Superior temporal gyrus (tissue), 1 donor: ENCODE measurements at regions not wholly inside any gene's neighbourhood (a gene's known extent, or its start where the extent isn't known, plus 50 kb on each side); places are given as distances from the start of the nearest gene placed in this dataset.

Source experiments
- DNase-seq: peaks from one replicate; pipeline ENCODE4 v3.0.0-alpha.2; 2016; ENCODE audit errors: extremely low spot score

DNA sequence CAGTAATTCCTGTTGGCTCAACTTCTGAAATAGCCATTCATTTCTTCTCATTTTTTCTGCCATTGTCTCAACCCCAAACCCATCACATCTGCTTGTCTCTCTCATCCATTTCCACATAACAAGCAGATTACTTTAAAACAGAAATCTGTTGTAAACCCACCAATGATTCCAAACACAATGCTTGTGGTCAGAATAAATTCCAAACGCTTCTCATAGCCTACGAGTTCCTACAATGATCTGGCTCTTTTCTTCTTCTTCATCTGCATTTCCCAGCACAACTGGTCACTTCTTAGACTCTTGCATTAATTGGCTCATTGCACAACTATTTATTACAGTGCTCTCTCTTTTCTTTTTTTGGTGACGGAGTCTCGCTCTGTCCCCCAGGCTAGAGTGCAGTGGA, 364.1 kb downstream of the GATA3 start:
- DNase-seq: no peak

DNA sequence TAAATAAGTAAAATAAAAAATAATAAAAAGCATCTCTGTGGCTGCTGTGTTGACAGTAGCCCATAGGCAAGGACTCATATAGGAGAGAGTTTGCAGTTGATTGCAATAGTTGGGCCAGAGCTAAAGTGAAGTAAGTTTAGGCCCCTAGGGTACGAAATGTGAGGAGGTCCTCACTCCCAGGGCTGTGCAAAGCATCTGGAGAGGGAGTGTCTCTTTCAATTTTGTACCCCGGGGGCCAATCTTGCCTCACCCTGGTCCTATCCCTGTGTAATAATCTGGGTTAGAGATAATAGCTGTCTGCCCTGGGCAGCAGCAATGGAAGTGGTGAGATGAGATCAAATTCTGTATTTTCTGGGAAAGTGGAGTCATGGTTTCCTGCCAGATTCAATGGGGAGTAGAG, 365.7 kb downstream of the GATA3 start:
- no peak for DNase-seq

DNA sequence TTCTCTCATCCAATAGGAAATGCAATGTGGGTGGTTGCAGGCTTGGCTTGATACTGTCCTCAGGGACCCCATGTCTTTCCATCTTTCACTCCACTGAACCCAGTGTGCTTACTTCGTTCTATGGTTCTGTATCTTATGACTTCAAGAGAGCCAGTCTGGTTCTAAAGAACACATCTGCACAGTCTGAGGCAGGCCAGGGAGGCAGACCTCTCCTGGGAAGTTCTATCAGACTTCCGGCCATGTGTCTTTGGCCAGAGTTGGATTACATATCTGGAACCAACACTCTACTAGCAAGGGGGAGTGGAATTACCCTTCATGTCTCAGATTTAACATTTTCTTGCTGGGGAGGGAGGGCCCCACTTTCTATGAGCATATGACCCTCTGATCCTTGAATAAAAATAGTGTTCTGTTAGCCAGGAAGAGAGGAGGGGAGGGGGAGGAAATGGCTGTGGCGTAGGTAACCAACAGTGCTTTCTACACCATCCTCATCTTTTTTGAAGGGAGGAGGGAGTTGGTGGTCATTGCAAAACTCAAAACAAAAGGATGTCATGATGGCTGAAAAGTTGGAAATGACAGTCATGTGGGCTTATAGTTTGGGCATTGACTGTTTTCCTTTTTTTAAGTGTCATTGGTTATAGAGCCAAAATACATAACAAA, 370.2 kb downstream of the GATA3 start:
- DNase-seq: no peak

DNA sequence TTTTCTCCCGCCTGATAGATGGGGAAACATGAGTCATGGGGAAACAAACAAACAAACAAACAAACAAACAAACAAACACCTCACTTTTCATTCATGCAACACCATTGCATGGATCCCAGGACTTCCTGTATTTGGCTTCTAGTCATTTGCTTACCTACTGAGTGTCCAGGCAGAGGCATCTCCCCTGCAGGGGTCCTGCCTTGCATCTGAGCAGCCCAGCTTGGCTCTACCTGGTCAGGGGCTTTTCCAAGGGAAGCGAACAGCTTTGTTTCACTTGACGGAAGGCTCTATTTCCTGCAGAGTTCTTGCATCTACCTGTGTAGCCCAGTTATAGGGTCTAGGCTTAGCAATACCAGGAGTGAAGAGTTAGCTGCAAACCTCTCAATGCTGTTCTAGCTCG, 374.2 kb downstream of the GATA3 start:
- no peak for DNase-seq

DNA sequence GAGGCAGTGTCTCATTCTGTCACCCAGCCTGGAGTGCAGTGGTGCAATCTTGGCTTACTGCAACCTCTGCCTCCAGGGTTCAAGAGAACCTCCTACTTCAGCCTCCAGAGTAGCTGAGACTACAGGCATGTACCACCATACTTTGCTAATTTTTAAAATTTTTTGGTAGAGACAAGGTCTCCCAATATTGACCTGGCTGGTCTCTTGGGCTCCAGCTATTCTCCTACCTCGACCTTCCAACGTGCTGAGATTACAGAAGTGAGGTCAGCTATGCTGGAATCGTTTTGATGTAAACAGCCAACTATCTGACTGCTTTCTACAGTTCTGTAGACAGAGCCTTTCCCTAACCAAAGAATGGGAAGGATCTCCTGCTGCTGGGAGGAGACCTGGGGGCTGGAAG, 375.8 kb downstream of the GATA3 start:
- DNase-seq: no peak

DNA sequence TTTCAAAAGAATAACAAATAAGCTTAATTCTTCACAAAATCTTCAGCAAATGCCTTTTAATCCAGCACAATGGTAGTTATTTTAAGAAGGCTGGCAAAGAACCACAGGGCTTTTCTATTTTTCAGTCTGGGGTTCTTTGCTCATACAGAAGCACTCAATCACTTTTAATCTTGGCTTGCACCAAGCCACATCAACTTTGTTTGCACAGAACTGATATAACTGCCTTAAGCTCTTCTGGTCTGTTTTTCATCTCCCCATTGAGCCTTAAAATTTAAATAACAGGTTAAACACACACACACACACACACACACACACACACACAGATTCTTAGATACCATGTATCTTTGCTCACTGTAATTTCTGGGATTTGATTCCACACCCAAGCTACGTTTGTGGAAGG, 377.0 kb downstream of the GATA3 start:
- no peak for DNase-seq

DNA sequence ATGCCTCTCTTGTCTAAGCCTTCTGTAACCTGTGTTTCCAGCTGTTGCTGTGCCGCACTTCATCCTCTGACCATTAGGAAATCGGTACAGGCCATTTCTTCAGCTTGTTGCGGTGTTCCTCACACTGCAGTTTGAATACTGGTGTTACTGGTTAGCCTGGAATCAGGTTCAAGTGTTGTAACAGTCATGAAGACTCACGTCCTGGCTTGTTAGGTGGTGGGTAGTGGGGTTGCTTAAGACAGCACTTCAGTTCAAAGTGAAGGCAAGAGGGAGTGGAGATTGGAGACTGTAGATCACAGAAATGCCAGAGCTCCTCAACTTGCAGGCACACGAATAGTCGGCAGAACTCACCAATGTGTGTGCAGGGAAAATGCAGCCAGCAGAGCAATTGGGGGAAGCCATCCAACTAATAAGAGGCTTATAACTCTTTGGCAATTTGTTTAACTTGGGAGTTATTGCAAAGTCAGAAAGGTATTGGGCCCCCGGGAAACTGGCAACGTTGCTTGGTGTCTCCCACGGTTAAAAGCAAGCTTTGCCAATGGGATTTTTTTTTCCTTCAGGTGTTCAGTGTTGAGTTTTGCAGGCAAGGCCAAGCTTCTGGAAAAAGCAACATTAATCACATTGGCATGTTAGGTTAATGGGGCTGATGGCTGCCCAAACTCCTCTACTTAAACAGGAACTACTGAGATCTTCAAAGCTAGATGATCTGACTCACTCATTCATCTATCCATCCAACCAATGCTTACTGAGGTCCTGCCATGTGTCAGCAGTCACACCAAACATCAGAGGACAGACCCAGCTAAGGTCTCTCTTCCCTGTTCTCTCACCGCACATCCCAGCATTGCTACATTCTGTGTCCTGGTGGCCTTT, 380.9 kb downstream of the GATA3 start:
- no peak for DNase-seq

DNA sequence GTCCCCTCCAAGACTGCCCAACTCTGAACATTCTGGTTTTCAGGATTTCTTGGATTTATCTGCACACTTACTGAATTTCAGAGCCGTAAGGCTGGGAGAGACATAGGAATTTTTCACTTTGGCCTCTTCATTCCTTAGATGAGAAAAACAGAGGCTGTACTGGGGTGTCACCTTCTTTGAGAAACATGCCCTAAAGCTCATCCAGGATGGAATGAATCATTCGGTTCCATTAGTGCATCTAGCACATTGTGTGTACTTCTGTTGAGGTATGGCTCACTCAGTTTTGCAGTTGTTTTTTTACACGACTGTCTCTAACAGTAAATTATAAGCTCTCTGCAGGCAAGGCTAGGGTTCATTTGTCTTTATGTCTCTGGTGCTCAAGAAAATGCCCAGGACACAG, 383.4 kb downstream of the GATA3 start:
- no peak for DNase-seq

DNA sequence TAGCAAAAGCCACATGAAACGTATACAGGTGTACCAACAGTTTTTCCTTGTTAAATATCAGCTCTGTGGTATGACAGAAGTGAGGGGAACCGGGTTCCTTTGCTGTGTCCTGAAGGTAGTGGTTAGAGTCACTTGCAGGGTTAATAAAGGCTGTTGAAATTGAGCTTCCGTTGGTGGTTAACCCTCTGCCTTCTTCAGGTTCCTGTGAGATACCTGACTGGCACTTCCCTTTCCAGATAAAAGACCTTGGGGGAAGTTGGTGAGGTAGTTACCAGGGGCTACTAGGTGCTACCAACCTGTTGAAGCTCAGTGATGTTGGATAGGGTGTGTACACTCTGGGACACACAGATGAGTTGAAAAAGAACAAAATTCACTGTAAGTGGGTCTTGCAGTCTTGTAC, 384.1 kb downstream of the GATA3 start:
- no peak for DNase-seq

DNA sequence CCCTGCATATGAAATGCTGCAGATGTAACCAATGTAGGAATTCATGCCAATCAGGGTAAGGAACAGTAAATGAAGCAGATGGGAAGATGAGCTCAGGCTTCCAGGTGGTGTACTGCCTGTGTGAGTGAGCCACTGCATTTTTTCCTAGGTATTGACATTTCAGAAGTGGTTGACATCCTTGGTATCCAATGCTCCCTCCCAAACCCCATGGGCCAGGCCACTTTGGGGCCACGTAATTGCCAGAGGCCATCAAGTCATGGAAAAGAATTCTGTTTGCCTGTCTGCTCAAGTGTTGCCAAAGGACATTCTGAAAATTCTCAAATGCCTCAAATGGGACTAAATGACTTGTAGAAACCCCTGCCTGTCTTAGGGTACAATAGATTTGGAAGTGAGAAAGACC, 384.6 kb downstream of the GATA3 start:
- DNase-seq: no peak

DNA sequence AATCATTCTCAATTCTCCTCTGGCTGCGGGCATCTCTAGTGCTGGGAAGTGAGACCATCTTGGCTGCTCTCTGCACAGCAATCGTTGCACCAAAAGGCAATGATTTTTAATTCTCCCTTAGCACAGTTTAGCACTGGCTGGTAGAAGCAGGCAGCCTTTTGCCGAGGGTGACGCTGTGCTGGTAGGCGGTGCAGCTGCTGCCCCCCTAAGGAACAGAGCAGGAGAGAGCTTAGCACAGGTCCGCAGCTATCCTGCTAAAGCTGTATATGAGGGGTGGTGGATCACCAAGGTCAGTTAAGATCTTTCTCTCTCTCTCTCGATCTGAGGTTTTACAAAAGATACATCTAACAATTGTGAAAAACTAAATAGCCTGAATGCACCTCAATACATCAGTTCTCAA, 390.1 kb downstream of the GATA3 start:
- no peak for DNase-seq

DNA sequence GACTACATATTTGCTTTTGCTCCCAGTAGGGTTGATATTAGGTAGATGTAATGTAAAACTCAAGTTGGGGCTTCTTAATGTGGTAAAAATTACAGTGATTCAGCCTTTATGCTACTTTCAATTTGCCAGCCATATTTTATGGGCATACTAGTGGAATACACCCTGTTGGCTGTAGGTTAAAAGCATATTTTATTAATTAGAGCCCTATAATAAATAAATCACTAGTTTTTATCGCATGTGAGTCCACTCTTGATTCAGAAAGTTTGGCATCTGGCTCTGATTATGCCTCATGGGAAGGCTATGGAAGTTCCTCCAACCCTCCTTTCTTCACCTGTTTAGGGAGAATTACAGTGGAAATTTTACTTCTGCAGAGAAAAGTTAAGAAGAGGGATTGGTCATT, 390.9 kb downstream of the GATA3 start:
- DNase-seq: no peak

DNA sequence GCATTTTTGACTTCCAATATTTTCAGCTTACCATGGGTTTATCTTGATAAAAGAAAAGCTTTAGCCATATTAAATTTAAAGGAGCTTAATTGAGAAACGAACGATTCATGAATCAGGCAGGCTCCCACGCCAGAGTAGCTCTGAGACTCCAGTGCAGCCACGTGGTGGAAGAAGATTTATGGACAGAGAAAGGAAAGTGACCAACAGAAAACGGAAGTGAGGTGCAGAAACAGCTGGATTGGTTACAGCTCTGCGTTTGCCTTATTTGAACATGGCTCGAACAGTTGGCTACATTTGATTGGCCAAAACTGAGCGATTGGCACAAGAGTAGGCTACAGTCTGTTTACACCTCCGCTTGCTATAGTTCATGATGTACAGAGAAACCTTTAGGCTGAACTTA, 395.4 kb downstream of the GATA3 start:
- DNase-seq: no peak

DNA sequence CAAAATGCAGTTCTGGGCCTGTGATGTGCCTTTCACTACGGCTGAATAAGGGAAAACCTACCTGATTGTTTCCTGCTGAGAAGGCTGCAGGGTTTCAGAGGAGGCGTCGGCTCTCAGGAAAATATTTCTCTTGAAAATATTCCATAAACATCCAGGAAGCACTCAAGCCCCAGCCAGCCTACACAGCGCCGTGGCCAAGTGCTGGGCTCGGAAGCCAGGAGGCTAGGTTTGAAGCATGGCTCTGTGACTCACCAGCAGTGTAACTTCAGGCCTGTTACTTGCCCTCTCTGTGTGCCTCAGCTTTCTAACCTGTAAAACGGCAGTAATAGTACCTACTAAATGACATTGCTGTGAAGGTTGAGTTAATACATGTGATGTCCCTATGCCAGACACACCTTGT, 399.1 kb downstream of the GATA3 start:
- DNase-seq: no peak

DNA sequence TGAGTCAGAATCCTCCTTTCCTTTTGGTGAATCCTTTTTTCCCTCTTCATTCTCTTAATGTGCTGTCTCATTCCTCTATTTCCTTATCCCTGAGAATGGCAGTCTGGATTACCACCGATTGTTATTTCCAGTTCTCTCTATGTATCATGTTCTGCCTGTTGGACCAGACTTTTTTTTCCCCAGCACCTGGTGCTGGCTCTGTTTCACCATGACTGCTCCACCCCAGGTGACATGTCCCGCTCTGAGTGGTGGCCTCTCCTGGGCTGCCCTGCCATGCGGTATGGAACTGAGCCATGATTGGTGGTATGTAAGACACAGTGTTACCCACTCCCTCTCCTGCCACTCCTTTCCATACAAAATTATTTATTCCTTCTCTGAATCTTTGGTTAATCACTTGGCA, 399.9 kb downstream of the GATA3 start:
- no peak for DNase-seq

DNA sequence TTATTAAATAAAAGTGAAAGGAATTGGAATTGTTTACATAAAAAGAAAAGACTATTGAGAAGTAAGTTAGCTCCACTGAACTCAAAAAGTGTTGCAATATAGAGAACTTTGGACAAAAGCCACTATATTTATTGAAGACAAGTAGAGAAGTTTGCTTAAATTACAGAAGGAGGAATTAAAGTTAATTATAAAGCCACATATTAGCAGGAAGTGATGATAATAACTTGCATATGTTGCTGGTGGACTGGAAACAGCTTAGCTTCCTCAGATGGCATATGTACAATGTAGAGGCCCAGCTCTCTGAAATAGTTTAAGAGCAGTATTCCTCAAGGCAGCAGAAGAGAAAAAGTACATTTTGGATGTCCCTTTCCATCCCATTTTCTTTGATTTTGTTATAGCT, 400.7 kb downstream of the GATA3 start:
- no peak for DNase-seq

DNA sequence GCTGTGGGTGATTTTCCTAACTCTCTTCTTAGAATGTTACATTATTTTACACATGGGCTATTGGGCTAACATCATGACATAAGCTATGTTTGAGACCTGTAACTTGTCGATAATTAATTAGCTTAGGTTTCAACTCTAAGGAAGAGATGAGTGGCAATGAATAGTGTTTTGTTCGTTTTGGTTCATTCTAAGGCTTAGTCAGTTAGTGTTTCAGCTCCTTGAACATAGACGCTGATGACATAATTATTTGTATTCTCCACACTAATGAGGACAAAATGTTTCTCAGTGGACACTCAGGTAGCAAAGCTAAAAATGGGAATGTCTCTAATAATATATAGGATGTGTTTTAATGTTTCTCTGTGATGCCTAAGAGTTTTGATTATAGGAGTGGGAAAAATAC, 401.9 kb downstream of the GATA3 start:
- DNase-seq: no peak

DNA sequence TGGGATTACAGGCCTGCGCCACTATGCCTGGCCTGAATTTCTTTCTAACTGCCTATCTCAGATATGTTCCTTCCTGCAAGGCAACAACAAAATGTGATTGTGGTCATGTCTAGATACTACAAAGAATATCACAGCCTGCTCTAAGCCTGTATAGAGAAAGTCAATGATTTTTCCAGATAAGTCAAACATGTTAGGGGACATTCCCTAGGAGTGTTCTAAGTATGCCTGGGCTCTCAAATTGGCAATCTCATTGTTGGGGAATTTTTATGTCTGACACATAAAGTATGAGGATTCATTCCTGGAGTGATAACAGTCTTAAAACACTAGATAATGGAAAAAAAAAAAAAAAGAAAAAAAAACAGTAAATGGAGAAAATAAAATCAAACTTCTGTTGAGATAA, 406.1 kb downstream of the GATA3 start:
- DNase-seq: no peak

DNA sequence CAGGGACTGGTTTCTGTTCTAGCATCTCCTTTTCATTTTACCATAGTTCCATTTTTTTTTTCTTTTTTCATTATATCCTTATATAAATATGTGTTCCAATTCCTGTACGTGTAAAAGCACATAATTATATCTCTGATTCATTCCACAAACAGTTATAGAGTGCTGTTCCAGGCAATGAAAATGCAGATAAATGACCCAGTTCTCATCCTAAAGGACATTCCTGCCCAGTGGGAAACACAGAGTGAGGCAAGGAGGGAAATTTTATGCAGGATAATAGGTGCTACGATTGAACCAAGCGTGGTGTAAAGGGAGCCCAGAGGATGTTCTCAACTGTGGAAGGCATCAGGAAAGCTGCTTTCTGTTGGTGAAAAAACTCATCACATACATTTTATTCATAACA, 408.1 kb downstream of the GATA3 start:
- peak; percentile 20 for DNase-seq

DNA sequence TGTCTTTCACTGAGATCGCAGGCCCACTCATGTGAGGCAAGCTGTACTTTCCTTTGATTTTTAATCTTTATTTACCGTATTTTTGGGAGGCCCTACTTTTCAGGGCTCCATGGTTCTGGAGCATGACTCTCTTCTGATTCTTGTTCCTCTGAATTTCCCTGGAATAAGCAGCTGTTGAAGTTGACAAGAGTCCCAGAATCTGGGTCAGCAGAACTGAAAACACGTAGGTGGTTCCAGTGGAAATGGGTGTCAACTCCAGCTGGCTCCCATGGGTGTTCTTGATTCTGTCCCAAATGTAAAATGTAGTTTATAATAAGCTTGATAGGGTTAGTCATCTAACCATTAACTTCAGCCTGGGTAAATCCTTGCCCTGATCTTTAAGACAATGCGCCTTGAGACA, 409.4 kb downstream of the GATA3 start:
- DNase-seq: peak; percentile 67

DNA sequence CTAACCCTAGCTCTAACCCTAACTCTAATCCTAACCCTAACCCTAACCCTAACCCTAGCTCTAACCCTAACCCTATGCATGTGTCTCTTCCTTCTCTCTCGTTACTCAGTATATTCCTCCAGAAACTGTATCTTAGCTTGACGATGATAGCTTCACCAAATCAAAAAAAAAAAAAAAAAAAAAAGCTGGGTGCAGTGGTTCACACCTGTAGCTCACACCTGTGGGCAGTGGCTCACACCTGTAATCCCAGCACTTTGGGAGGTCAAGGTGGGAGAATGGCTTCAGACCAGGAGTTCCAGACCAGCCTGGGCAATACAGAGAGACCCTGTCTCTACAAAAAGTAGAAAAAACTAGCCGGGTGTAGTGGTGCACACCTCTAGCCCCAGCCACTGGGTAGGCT, 414.0 kb downstream of the GATA3 start:
- DNase-seq: no peak

DNA sequence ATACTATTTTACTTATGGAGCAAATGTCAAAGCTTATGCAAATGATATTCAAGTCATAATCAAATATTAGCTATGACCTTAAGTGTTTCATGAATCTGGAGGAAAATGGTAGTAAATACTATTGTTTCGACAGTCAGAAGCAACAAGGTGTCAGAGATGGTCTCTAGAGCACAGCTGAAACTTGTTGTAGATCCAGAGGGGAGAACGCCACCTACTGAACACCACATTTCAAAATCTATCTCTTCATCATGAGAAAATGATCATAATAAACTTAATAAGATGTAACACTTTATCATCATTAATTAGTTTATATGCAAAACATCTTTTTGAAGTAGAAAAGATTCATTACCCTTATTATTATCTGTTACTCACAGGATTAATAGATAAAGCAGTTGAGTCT, 418.7 kb downstream of the GATA3 start:
- DNase-seq: no peak

DNA sequence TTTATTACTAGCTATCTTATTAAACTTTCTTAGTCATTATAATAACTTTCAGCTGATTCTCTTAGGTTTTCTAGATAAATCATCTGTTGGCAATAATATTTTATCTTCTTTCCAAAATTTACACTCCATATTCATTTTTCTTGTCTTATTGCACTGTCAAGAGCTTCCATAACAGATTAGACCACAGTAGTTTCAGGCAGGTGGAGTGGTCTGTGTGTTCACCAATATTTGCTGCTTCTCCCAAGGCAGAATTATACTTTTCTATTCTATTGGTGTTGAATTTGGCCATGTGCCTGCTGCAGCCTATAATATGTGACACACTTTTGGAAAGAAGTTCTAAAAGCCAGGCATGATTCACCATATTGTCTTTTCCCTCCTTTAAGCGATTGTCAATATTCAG, 422.8 kb downstream of the GATA3 start:
- no peak for DNase-seq
